ENCODE measurements at regions not wholly inside any gene's neighbourhood (a gene's known extent, or its start where the extent isn't known, plus 50 kb on each side); places are given as distances from the start of the nearest gene placed in this dataset.

DNA sequence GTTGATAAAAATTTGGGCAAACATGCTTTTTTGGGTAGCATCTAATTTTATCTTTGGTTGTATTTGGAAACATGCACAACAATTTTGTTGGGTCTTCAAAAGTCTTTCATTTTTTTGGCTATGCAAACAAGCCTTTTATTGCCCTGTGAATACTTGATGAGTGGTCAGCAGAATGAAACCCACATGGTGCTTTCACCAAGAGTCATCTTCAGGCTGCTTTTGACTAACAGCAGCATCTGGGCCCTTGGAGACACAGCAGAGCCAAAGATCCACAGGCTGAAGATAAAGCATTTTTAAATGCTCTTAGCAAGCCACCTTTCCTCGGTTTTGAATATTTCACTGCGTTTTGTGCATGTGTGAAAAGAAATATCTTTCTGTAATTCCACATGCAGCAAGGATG lies 154.9 kb downstream of the FGF9 start:
- no peak overlapping the region for H3K4me3 ChIP-seq (ENCODE audit: low read length)
- no peak for DNase-seq (ENCODE audit: low read depth)
- TF ChIP-seq, protein P1, sequence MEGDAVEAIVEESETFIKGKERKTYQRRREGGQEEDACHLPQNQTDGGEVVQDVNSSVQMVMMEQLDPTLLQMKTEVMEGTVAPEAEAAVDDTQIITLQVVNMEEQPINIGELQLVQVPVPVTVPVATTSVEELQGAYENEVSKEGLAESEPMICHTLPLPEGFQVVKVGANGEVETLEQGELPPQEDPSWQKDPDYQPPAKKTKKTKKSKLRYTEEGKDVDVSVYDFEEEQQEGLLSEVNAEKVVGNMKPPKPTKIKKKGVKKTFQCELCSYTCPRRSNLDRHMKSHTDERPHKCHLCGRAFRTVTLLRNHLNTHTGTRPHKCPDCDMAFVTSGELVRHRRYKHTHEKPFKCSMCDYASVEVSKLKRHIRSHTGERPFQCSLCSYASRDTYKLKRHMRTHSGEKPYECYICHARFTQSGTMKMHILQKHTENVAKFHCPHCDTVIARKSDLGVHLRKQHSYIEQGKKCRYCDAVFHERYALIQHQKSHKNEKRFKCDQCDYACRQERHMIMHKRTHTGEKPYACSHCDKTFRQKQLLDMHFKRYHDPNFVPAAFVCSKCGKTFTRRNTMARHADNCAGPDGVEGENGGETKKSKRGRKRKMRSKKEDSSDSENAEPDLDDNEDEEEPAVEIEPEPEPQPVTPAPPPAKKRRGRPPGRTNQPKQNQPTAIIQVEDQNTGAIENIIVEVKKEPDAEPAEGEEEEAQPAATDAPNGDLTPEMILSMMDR (conservative IDR thresholded peaks at IDR 0.05; ENCODE audit: low read depth, low read length), result no peak

DNA sequence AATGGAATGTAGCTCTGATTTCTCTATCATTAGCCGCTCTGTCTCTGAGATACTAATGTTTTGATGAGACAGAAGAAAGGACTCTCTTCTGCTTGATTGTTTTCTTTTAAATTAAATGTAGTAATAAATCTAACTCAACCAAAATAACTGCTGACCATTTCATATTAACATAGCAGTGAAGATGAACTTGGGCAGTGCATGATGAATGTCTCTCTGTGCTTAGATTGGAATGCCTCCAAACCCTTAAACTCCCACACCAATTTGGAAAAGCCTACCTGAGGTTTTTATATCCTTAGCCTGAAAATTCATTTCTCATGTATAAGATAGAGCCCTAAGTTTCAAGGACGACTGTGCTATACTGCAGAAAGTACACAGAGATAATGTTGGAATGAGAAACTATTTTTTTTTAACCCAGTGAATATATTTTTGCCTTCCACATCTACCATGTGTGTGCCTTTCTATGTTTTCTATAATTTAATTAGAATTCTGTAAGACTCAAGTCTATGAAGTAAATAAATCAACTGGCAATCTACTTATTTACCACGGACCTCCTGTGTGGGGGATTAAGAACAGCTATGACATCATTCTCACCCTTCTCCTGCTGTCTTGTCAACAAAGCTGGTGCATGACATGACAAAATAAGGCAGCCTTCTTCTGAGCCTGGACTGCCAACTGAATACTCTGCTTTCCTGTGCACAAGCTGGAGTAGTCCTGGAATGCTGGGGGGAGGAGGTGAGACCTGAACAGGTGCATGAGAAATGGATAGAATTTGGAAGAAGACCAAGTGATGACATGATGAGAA lies 155.5 kb downstream of the FGF9 start:
- TF ChIP-seq, protein P1 (conservative IDR thresholded peaks at IDR 0.05; ENCODE audit: low read depth, low read length), result no peak
- no peak for DNase-seq (ENCODE audit: low read depth)
- no peak overlapping the region for H3K4me3 ChIP-seq (ENCODE audit: low read length)

- no peak for DNase-seq (ENCODE audit: low read depth)
- H3K4me3 ChIP-seq (ENCODE audit: low read length), result no peak overlapping the region
- TF ChIP-seq, protein P1 (conservative IDR thresholded peaks at IDR 0.05; ENCODE audit: low read depth, low read length), result no peak
These were observed 160.9 kb downstream of the FGF9 start for GRCh38 chr13:21831654-21832324.

DNA sequence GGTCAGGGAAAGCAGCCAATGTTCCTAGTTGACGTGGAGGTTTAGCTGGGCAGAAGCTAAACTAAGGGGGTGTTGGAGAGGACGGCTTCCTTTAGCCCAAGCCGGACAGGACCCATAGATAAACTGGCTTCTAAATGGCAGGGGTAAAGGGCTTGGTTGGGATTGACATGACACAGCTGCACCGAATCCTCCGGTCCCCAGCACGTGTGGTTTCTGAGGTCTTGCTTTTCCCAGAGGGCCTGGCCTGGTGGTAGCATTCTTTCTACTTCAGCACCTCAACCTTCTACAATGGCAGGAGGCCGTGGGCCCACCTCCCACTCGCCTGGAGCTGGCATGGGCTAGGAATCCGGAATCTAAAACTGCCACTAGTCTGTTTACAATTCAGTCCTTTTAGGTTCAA lies 163.0 kb downstream of the FGF9 start:
- TF ChIP-seq, protein P1 (conservative IDR thresholded peaks at IDR 0.05; ENCODE audit: low read depth, low read length), result no peak
- H3K4me3 ChIP-seq (ENCODE audit: low read length), result no peak overlapping the region
- no peak for DNase-seq (ENCODE audit: low read depth)

DNA sequence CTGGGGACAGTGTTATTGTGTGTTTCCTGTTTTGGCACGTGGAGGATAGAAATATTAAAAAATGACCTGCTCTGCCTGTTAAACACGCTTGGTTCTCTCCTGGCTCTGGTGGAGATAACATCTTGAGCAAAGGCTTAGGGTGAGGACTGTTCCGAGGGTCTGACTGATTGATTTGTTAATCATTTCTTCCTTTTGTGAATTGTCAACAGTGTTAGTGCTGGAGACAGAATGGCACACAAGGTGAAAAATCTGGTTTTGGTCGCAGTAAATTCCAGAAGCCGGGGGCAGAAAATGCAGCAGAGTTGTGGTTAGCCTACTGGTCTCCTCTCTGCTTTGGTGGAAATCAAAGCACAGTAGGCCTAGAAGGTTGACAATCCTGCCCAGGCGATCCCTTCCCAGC lies 163.6 kb downstream of the FGF9 start:
- no peak overlapping the region for H3K4me3 ChIP-seq (ENCODE audit: low read length)
- TF ChIP-seq, protein P1 (conservative IDR thresholded peaks at IDR 0.05; ENCODE audit: low read depth, low read length), result no peak

DNA sequence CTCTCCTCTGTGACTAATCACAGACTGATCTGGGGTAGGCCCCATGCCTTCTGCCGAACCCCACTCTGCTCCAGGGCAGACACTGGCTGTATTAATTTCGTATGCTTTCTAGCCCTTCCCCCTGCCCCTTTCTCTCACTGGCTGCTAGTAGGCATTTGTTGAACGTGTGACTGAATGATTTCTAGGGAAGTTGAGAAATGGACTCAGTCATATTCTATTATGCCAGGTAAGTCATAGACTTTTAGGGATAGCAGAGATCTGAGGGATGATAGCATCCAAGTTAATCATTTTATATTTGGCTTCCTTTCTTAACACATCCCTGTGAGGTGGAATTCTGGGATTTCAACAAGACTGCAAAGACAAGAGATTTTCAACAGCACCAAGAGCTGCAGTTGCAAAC lies 166.4 kb downstream of the FGF9 start:
- H3K4me3 ChIP-seq (ENCODE audit: low read length), result no peak overlapping the region
- no peak for DNase-seq (ENCODE audit: low read depth)
- TF ChIP-seq, protein P1 (conservative IDR thresholded peaks at IDR 0.05; ENCODE audit: low read depth, low read length), result no peak

More for the DNA sequence above, 163.6 kb downstream of the FGF9 start:
- no peak for DNase-seq (ENCODE audit: low read depth)

Measured in retinal pigment epithelial cell (primary cell).